ENCODE measurements at regions not wholly inside any gene's neighbourhood (a gene's known extent, or its start where the extent isn't known, plus 50 kb on each side); places are given as distances from the start of the nearest gene placed in this dataset.

DNA sequence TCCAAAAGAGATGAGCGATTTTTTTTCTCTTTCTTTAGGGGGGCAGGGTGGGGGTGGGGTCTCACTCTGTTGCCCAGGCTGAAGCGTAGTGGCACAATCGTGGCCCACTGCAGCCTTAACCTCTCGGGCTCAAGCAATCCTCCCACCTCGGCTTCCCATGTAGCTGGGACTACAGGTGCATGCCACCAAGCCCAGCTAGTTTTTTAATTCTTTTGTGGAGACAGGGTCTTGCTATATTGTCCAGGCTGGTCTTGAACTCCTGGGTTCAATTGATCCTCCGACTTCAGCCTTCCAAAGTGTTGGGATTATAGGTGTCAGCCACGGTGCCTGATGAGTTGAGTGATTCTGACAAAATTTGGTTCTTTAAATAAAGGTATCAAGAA lies 127.0 kb downstream of the ARRDC3 start:
- no peak overlapping the region for H3K4me3 ChIP-seq (ENCODE audit: low read length)
- TF ChIP-seq, protein P1, sequence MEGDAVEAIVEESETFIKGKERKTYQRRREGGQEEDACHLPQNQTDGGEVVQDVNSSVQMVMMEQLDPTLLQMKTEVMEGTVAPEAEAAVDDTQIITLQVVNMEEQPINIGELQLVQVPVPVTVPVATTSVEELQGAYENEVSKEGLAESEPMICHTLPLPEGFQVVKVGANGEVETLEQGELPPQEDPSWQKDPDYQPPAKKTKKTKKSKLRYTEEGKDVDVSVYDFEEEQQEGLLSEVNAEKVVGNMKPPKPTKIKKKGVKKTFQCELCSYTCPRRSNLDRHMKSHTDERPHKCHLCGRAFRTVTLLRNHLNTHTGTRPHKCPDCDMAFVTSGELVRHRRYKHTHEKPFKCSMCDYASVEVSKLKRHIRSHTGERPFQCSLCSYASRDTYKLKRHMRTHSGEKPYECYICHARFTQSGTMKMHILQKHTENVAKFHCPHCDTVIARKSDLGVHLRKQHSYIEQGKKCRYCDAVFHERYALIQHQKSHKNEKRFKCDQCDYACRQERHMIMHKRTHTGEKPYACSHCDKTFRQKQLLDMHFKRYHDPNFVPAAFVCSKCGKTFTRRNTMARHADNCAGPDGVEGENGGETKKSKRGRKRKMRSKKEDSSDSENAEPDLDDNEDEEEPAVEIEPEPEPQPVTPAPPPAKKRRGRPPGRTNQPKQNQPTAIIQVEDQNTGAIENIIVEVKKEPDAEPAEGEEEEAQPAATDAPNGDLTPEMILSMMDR (IDR thresholded peaks at IDR 0.05; ENCODE audit: insufficient read depth, low read depth, low read length, missing control alignments) = no peak

DNA sequence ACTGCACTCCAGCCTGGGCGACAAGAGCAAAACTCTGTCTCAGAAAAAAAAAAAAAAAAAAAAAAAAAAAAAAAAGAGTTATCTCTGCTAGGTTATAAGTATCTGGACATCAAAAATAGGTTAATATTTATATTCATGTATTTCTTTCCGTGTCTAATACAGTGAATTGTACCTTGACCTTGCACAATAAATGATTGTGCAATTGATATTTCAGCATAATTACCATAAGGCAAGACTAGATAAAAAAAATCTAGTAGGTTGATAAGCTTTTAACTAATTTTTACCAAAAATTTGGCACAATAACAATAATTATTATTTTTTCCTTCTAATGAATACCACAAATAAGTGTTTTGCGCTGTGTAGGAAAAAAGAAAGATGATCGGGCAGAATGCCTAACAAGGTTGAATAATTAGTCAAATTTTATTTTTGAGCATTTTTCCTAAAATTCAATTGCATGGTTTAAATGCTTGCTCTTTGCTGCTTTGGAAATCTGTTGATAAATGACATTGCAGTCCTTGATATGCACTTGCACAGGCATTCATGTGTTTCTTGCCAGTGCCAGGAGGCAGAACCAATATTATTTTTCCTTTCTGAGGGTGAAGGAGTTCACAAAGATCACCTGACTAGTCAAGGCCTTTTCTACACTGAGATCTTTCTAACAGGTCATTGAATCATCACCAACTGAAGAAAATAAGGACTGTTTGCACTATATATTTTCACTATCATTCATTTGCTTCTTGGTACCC lies 127.5 kb downstream of the ARRDC3 start:
- peak; percentile 10 for DNase-seq (ENCODE audit: low read depth)
- TF ChIP-seq, protein P1 (IDR thresholded peaks at IDR 0.05; ENCODE audit: insufficient read depth, low read depth, low read length, missing control alignments) = no peak
- no peak overlapping the region for H3K4me3 ChIP-seq (ENCODE audit: low read length)

More for the DNA sequence above, 127.0 kb downstream of the ARRDC3 start:
- DNase-seq (ENCODE audit: low read depth) = no peak

DNA sequence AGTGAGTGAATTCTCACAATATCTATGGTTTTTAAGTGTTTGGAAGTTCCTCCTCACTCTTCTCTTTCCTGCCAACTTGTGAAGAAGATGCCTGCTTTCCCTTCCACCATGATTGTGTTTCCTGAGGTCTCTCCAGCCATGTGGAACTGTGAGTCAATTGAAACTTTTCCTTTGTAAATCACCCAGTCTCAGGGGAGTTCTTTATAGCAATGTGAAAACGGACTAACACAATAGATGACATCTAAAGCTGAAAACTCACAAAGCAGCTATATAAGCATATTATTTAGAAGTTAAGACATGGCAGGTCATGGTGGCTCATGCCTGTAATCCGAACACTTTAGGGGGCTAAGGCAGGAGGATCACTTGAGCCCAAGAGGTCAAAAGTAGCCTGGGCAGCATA lies 130.2 kb downstream of the ARRDC3 start:
- H3K4me3 ChIP-seq (ENCODE audit: low read length) = no peak overlapping the region
- TF ChIP-seq, protein P1 (IDR thresholded peaks at IDR 0.05; ENCODE audit: insufficient read depth, low read depth, low read length, missing control alignments) = no peak
- DNase-seq (ENCODE audit: low read depth) = no peak

DNA sequence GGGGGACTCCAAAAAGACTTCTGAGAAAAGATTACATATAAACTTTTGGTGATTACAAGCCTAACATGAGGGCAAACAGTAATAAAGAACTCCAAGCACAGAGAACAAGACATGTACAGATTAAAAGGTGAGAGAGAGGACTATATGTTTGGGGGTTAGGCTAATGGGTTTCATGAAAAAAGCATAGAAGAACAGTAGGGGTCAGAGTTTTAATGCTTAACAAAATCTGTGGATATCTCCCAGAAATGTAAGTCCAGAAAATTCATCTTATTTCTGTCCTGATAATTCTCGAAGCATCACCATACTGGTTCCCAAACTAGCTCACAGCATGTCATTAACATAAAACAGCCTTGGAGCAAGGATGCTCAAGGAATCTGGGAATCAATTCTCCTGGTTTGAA lies 137.2 kb downstream of the ARRDC3 start:
- no peak for DNase-seq (ENCODE audit: low read depth)
- no peak overlapping the region for H3K4me3 ChIP-seq (ENCODE audit: low read length)

DNA sequence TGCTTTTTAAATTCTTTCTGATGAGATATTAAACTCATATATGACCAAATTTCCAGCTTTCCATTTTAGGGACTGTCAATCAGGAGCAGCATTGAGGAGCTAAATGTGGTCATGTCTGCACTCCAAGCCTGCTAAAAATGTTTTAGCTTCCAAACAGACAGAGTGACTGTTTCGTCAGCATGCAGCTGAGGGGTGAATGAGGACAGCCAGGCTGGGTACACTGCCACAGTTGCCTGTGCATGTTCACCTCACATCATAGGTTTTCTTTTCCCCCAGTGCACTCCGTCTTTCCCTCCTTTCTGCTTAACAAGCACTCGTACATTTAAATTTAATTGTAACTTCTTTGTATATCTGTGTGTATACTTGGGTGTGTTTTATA lies 138.1 kb downstream of the ARRDC3 start:
- DNase-seq (ENCODE audit: low read depth) = no peak
- H3K4me3 ChIP-seq (ENCODE audit: low read length) = no peak overlapping the region
- TF ChIP-seq, protein P1 (IDR thresholded peaks at IDR 0.05; ENCODE audit: insufficient read depth, low read depth, low read length, missing control alignments) = no peak

More for the DNA sequence above, 137.2 kb downstream of the ARRDC3 start:
- TF ChIP-seq, protein P1 (IDR thresholded peaks at IDR 0.05; ENCODE audit: insufficient read depth, low read depth, low read length, missing control alignments) = no peak

DNA sequence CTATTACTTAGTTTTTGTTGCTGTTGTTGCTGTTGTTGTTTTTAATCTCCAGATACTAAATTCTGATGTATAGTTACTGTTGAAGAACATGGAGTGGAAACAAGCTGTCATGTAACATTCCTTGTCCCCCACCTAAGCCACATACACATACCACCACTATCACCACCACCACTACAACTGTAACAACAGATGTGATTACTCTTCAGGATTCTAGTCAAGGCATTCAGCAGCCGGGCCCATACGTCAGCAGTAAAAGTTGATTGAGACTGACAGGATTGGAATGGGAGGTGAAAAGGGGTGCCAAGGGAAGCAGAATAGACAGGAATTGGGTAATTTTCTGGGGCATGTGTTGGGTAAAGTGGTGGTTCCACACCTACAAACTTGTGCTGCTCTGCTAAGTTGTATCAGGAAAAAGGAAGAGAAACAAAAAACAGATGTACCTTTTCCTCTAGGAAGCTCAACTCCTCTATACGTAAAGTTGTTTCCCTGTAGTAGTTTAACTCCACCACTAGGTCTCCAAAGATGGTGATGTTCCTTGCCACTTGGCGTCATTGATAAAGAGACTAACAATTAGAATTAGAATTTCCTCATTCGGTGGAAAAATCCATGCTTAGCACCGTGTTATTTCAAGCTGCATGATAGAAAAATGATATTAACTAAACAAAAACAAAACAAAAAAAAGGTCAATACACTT lies 138.6 kb downstream of the ARRDC3 start:
- TF ChIP-seq, protein P1 (IDR thresholded peaks at IDR 0.05; ENCODE audit: insufficient read depth, low read depth, low read length, missing control alignments) = no peak
- no peak for DNase-seq (ENCODE audit: low read depth)
- H3K4me3 ChIP-seq (ENCODE audit: low read length) = no peak overlapping the region
